HL-60 (cell line): ENCODE measurements at regions not wholly inside any gene's neighbourhood (a gene's known extent, or its start where the extent isn't known, plus 50 kb on each side); places are given as distances from the start of the nearest gene placed in this dataset.

Source experiments
- POLR2AphosphoS5 ChIP-seq: IDR thresholded peaks from 2 replicates; pipeline ENCODE4 v1.6.1; 2012; ENCODE audit warnings: low read depth
- REST ChIP-seq: IDR thresholded peaks from 2 replicates; pipeline ENCODE4 v1.6.1; 2012; ENCODE audit warnings: low read depth; ENCODE audit not compliant: insufficient replicate concordance
- TF ChIP-seq, protein P1 (sequence below): IDR thresholded peaks from one replicate; pipeline ENCODE4 v1.5.1; 2011; ENCODE audit warnings: low read length, control low read depth, inconsistent platforms; ENCODE audit not compliant: insufficient read depth

DNA sequence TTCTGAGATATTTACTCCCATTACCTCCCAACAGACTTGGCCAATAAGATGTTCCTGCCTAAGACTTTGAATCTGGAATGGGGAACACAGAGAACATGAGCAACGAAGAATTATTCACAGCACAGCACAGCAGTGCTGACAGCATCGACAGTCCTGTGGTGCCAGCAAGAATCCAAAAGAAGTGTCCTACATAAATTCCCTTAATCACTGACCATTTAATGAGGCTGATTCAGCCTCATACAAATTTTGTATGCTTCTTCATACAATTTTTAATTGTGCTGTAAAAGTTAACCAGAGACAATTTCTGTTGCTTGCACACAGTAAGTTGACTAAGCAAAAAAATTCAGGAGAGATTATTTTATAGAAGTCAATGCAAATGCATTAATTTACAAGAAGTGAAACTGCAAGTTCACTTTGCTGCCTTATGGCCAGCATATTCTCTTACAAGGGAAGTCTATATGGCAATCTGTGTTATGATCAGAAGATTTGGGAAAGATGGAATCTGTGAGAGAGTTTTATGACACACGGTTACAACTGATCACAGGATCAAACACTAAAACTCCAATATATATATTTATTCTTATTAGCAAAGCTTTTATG lies 855.9 kb downstream of the LTN1 start:
- TF ChIP-seq, protein P1, sequence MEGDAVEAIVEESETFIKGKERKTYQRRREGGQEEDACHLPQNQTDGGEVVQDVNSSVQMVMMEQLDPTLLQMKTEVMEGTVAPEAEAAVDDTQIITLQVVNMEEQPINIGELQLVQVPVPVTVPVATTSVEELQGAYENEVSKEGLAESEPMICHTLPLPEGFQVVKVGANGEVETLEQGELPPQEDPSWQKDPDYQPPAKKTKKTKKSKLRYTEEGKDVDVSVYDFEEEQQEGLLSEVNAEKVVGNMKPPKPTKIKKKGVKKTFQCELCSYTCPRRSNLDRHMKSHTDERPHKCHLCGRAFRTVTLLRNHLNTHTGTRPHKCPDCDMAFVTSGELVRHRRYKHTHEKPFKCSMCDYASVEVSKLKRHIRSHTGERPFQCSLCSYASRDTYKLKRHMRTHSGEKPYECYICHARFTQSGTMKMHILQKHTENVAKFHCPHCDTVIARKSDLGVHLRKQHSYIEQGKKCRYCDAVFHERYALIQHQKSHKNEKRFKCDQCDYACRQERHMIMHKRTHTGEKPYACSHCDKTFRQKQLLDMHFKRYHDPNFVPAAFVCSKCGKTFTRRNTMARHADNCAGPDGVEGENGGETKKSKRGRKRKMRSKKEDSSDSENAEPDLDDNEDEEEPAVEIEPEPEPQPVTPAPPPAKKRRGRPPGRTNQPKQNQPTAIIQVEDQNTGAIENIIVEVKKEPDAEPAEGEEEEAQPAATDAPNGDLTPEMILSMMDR = no peak
- no peak for TF ChIP-seq POLR2AphosphoS5
- TF ChIP-seq REST = no peak
